ENCODE measurements at regions not wholly inside any gene's neighbourhood (a gene's known extent, or its start where the extent isn't known, plus 50 kb on each side); places are given as distances from the start of the nearest gene placed in this dataset.

GRCh38 chr6:2491137-2491536, 245.7 kb upstream of the GMDS start:
- TF ChIP-seq, protein P1, sequence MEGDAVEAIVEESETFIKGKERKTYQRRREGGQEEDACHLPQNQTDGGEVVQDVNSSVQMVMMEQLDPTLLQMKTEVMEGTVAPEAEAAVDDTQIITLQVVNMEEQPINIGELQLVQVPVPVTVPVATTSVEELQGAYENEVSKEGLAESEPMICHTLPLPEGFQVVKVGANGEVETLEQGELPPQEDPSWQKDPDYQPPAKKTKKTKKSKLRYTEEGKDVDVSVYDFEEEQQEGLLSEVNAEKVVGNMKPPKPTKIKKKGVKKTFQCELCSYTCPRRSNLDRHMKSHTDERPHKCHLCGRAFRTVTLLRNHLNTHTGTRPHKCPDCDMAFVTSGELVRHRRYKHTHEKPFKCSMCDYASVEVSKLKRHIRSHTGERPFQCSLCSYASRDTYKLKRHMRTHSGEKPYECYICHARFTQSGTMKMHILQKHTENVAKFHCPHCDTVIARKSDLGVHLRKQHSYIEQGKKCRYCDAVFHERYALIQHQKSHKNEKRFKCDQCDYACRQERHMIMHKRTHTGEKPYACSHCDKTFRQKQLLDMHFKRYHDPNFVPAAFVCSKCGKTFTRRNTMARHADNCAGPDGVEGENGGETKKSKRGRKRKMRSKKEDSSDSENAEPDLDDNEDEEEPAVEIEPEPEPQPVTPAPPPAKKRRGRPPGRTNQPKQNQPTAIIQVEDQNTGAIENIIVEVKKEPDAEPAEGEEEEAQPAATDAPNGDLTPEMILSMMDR (IDR thresholded peaks at IDR 0.05; ENCODE audit: low read depth, low read length): no peak
- DNase-seq (ENCODE audit: extremely low read depth, low read depth): no peak

- TF ChIP-seq, protein P1 (IDR thresholded peaks at IDR 0.05; ENCODE audit: low read depth, low read length): no peak
- DNase-seq (ENCODE audit: extremely low read depth, low read depth): no peak
Observed at GRCh38 chr6:2488578-2488977, 243.2 kb upstream of the GMDS start.

DNA sequence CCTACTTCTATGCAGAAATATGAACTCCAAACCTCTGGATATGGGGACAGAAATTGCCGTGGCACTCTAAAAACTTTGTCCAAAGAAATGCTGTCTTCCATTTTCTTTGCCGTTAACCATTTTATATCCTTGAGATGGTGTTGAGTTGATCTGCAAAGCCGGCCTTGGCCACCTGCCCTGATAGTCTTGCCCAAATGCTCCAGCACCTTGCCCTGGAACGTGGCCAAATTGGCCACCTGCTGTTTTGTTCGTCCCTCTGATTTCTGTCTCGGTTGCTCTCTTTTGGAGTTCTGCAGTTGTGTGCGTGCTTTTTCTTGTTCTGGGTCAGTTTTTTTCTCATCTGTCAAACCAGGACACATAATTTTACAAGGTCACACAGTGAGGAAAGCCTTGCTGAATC, 239.7 kb upstream of the GMDS start:
- no peak for DNase-seq (ENCODE audit: extremely low read depth, low read depth)
- TF ChIP-seq, protein P1 (IDR thresholded peaks at IDR 0.05; ENCODE audit: low read depth, low read length): no peak

GRCh38 chr6:2482773-2483172, 237.4 kb upstream of the GMDS start:
- no peak for DNase-seq (ENCODE audit: extremely low read depth, low read depth)

DNA sequence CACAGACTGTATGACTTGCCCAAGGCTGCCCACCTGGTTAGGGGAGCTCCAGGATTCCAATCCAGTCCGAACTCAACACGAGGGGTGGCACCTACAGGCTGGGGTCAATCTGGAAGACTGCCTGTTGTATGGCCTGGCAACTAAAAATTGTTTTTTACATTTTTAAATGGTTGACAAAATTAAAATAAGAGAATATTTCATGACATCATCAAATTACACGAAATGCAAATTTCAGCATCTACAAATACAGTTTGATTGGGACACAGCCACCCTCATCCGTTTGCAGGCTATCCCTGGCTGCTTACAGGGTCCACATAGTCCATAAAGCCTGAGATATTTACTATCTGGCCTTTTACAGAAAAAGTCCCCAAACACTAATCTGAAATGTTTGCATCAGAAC, 235.9 kb upstream of the GMDS start:
- TF ChIP-seq, protein P1 (IDR thresholded peaks at IDR 0.05; ENCODE audit: low read depth, low read length): no peak
- DNase-seq (ENCODE audit: extremely low read depth, low read depth): no peak

More at GRCh38 chr6:2482773-2483172, 237.4 kb upstream of the GMDS start:
- TF ChIP-seq, protein P1 (IDR thresholded peaks at IDR 0.05; ENCODE audit: low read depth, low read length): no peak

DNA sequence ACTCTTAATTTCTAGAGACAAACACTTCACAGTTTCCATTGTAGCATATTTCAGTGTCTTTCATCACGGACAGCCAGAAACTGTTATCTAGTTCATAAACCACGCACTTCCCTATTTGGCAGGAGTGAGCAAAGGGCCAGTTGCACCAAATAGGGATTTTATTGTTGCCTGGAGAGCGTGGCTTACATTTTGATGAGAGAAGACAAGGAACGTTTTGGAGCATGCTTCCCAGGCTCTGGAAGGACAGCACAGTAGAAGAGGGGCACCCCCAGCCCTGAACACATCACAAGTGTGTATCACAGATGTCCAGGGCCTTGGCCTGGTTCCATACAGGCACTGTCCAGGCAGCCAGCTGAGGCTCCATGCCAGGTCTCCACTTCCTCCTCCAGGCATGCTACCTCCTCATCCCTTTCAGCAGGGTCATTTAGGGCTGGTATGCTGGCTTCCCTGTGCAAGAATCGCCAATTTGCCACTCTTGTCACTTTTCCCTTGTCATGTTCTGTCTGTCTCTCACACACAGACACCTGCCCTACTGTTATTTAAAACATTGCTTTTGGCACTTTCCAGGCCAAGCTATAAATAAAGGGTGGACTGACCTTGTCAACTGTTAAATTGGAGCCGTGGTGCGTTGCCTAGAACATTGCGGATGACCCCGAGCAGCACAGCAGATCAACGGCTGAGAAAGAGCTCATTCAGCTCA, 235.0 kb upstream of the GMDS start:
- no peak for DNase-seq (ENCODE audit: extremely low read depth, low read depth)
- TF ChIP-seq, protein P1 (IDR thresholded peaks at IDR 0.05; ENCODE audit: low read depth, low read length): no peak

DNA sequence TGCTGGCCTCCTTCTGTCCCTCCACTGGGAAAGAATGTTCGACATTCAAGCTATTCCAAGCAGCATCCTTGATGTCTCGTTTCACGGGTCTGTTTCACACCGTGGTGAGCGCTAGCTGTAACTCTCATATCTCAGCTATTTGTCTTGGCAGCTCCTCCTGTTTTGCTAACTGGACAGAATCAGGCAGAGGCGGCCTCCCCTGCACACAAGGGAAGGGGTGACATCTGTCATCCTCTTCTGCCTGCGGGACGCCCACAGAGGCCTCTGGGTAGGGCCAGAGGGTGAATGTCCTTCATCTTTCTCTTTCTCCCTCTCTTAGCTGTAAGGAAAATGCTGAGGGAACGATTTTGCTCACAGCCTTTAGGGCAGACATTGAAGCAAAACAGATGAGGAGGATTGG, 232.8 kb upstream of the GMDS start:
- TF ChIP-seq, protein P1 (IDR thresholded peaks at IDR 0.05; ENCODE audit: low read depth, low read length): no peak
- no peak for DNase-seq (ENCODE audit: extremely low read depth, low read depth)

Data from AG09319 (cell line).